B cell (primary cell): ENCODE measurements at regions not wholly inside any gene's neighbourhood (a gene's known extent, or its start where the extent isn't known, plus 50 kb on each side); places are given as distances from the start of the nearest gene placed in this dataset.

Source experiments
- ATAC-seq: fragments of 200-7000 bp; cut with Tn5 transposase; one replicate; pipeline ENCODE4 v1.10.0; 2021; ENCODE audit warnings: low read depth, mild to moderate bottlenecking, moderate number of reproducible peaks, moderate library complexity
- CTCF ChIA-PET: fragments of 350-600 bp; sonication (Branson Sonifier 250); formaldehyde crosslinking; loops from one replicate; lab custom pipeline; 2021; ENCODE audit warnings: antibody characterized with exemption, inconsistent platforms; lab: Charles Lee
- POLR2A ChIA-PET: fragments of 350-600 bp; sonication (Branson Sonifier 250); formaldehyde crosslinking; loops from one replicate; lab custom pipeline; 2021; ENCODE audit warnings: antibody characterized with exemption; lab: Charles Lee
- DNase-seq: peaks from one replicate; pipeline ENCODE4 v3.0.0; 2013
- H2AFZ ChIP-seq: 2 replicates; pipeline ENCODE4 v1.6.1; 2012; ENCODE audit warnings: mild to moderate bottlenecking, low read depth, low read length; ENCODE audit not compliant: insufficient read depth, poor library complexity, severe bottlenecking
- H3K27ac ChIP-seq, 2 donors: 1 replicate in 1 of 2; 2 replicates in 1 of 2; pipeline ENCODE4 v1.5.1; 2012 to 2013; ENCODE audit warnings: low read length in 2 of 2, mild to moderate bottlenecking in 2 of 2, moderate library complexity in 1 of 2
- H3K27me3 ChIP-seq, 4 experiments: fragments of 200-600 bp in 1 of 4; sonication (generic) in 1 of 4; replicated peaks in 1 of 4; 1 replicate in 2 of 4; 2 replicates in 2 of 4; pipeline versions ENCODE4 v1.6.1 to v1.7.0; 2013 to 2016; ENCODE audit warnings: low read length in 3 of 4, mild to moderate bottlenecking in 2 of 4, mixed read lengths in 1 of 4, moderate library complexity in 1 of 4; ENCODE audit not compliant: insufficient read depth in 4 of 4, control insufficient read depth in 3 of 4; ENCODE audit errors: control extremely low read depth in 1 of 4
- H3K36me3 ChIP-seq, 2 experiments: replicated peaks in 1 of 2; 1 replicate in 1 of 2; 2 replicates in 1 of 2; pipeline versions ENCODE4 v1.6.1 to v1.7.1; 2013; ENCODE audit warnings: low read length in 1 of 2; ENCODE audit not compliant: insufficient read depth in 2 of 2, control insufficient read depth in 1 of 2; ENCODE audit errors: control extremely low read depth in 1 of 2, extremely low read depth in 1 of 2
- H3K4me1 ChIP-seq, 2 donors: fragments of 200-600 bp in 1 of 2; sonication (generic) in 1 of 2; 1 replicate in 1 of 2; 2 replicates in 1 of 2; pipeline versions ENCODE4 v1.5.1 to v1.6.1; 2013 to 2017; ENCODE audit warnings: low read length in 2 of 2; ENCODE audit not compliant: control insufficient read depth in 2 of 2, insufficient read depth in 2 of 2
- H3K4me2 ChIP-seq: replicated peaks from 2 replicates; pipeline ENCODE3; 2012; ENCODE audit warnings: mild to moderate bottlenecking, low read depth, low read length; ENCODE audit not compliant: poor library complexity, severe bottlenecking
- H3K4me3 ChIP-seq, 5 experiments: fragments of 200-600 bp in 1 of 5; sonication (generic) in 1 of 5; 1 replicate in 3 of 5; 2 replicates in 2 of 5; pipeline versions ENCODE4 v1.5.1 to v1.7.0; 2011 to 2016; ENCODE audit warnings: low read length in 4 of 5, mild to moderate bottlenecking in 4 of 5, low read depth in 2 of 5, control low read depth in 1 of 5, moderate library complexity in 1 of 5; ENCODE audit not compliant: insufficient read depth in 1 of 5; ENCODE audit errors: control extremely low read depth in 1 of 5, extremely low read depth in 1 of 5
- H3K79me2 ChIP-seq: fragments of 200-600 bp; sonication (generic); one replicate; pipeline ENCODE4 v1.6.0; 2016; ENCODE audit warnings: low read length; ENCODE audit not compliant: control insufficient read depth, insufficient read depth
- H3K9ac ChIP-seq: fragments of 200-600 bp; sonication (generic); 2 replicates; pipeline ENCODE4 v1.6.1; 2017; ENCODE audit warnings: mild to moderate bottlenecking, low read length, moderate library complexity
- H3K9me3 ChIP-seq, 3 donors: one replicate each; pipeline versions ENCODE4 v1.6.1 to v1.7.1; 2013; ENCODE audit warnings: low read length in 2 of 3; ENCODE audit not compliant: control insufficient read depth in 2 of 3, insufficient read depth in 1 of 3; ENCODE audit errors: control extremely low read depth in 1 of 3
- H4K20me1 ChIP-seq: 2 replicates; pipeline ENCODE4 v1.6.0; 2012; ENCODE audit warnings: mild to moderate bottlenecking, low read length; ENCODE audit not compliant: insufficient read depth, control insufficient read depth, poor library complexity, severe bottlenecking
- H3K27ac Mint-ChIP-seq: one replicate; pipeline ENCODE4 v1.8.0; 2021; ENCODE audit warnings: mixed read lengths
- H3K27me3 Mint-ChIP-seq: one replicate; pipeline ENCODE4 v1.8.0; 2021; ENCODE audit warnings: mixed read lengths
- H3K4me1 Mint-ChIP-seq: one replicate; pipeline ENCODE4 v1.8.0; 2021; ENCODE audit warnings: mixed read lengths
- H3K4me3 Mint-ChIP-seq: one replicate; pipeline ENCODE4 v1.8.0; 2021; ENCODE audit warnings: mixed read lengths
- H3K9me3 Mint-ChIP-seq: one replicate; pipeline ENCODE4 v1.8.0; 2022; ENCODE audit warnings: mixed read lengths; ENCODE audit not compliant: insufficient read depth
- EZH2 ChIP-seq: IDR thresholded peaks from 2 replicates; pipeline ENCODE4 v1.6.1; 2012; ENCODE audit warnings: borderline replicate concordance, low read depth, mild to moderate bottlenecking, moderate library complexity, low read length; ENCODE audit not compliant: insufficient read depth, poor library complexity, severe bottlenecking
- WGBS: methylation state at CpG from one replicate; pipeline ENCODE4 v1.1.5; 2013; ENCODE audit warnings: missing lambda C conversion rate; ENCODE audit not compliant: insufficient coverage; 5-methylcytosine and 5-hydroxymethylcytosine counted together
- intact Hi-C: fragments of 100-400 bp; cut with micrococcal nuclease; formaldehyde crosslinking; loops from one replicate; pipeline ENCODE4 v1.10.0; 2022
- TF ChIP-seq, protein P1 (sequence below): fragments of 200-600 bp; IDR thresholded peaks from one replicate; pipeline ENCODE4 v1.8.0; 2022; ENCODE audit warnings: antibody characterized with exemption, mild to moderate bottlenecking

GRCh38 chr12:13887779-13888388 is 93.5 kb downstream of the GRIN2B start:
- H3K4me3 ChIP-seq: no peak overlapping the region
- no peaks in the 10 kb centered on the region for H3K4me1 ChIP-seq
- intact Hi-C loops: no loop called here
- DNase-seq: no peak
- H3K79me2 ChIP-seq: no peaks in the 10 kb centered on the region
- WGBS: 87% methylated on average over 2 of the region's 8 CpGs
- Mint-ChIP-seq H3K27me3 (peaks cover 49% of the 10 kb centered on the region), H3K9me3 (peaks cover under 1% of the 10 kb centered on the region), H3K27ac (no peak overlapping the region), H3K4me1 (no peaks in the 10 kb centered on the region), H3K4me3 (no peak overlapping the region)
- H2AFZ ChIP-seq: no peak overlapping the region
- TF ChIP-seq, protein P1, sequence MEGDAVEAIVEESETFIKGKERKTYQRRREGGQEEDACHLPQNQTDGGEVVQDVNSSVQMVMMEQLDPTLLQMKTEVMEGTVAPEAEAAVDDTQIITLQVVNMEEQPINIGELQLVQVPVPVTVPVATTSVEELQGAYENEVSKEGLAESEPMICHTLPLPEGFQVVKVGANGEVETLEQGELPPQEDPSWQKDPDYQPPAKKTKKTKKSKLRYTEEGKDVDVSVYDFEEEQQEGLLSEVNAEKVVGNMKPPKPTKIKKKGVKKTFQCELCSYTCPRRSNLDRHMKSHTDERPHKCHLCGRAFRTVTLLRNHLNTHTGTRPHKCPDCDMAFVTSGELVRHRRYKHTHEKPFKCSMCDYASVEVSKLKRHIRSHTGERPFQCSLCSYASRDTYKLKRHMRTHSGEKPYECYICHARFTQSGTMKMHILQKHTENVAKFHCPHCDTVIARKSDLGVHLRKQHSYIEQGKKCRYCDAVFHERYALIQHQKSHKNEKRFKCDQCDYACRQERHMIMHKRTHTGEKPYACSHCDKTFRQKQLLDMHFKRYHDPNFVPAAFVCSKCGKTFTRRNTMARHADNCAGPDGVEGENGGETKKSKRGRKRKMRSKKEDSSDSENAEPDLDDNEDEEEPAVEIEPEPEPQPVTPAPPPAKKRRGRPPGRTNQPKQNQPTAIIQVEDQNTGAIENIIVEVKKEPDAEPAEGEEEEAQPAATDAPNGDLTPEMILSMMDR: no peak
- no peak for TF ChIP-seq EZH2
- no peaks in the 10 kb centered on the region for H3K9me3 ChIP-seq
- ChIA-PET CTCF (interaction anchor here (1.3 kb wide), 1 partner anchor 280 kb away, joined by 4 read pairs; no protein-coding TSS in a partner anchor), POLR2A (interaction anchor here (0.7 kb wide), 1 partner anchor 1407 kb away, joined by 3 read pairs; no protein-coding TSS in a partner anchor)
- peaks cover 0 to 6% (median 0%) of the 10 kb centered on the region in 4 experiments for H3K27me3 ChIP-seq
- H3K4me2 ChIP-seq: no peak overlapping the region
- no peak for ATAC-seq
- H3K27ac ChIP-seq: no peak overlapping the region
- H3K36me3 ChIP-seq: no peaks in the 10 kb centered on the region
- H4K20me1 ChIP-seq: no peaks in the 10 kb centered on the region
- H3K9ac ChIP-seq: no peak overlapping the region

GRCh38 chr12:13882176-13882575 is 99.2 kb downstream of the GRIN2B start:
- Mint-ChIP-seq H3K27ac (no peak overlapping the region), H3K4me1 (no peaks in the 10 kb centered on the region), H3K27me3 (peaks cover 33% of the 10 kb centered on the region), H3K4me3 (no peak overlapping the region), H3K9me3 (peaks cover 2% of the 10 kb centered on the region)
- TF ChIP-seq, protein P1: no peak
- no peak for TF ChIP-seq EZH2
- no peak for ATAC-seq
- no peaks in the 10 kb centered on the region for H3K36me3 ChIP-seq
- H3K4me3 ChIP-seq: no peak overlapping the region
- H3K4me2 ChIP-seq: no peak overlapping the region
- no peaks in the 10 kb centered on the region for H3K79me2 ChIP-seq
- no peaks in the 10 kb centered on the region for H4K20me1 ChIP-seq
- H3K27me3 ChIP-seq: no peaks in the 10 kb centered on the region
- intact Hi-C loops: no loop called here
- POLR2A ChIA-PET: no interaction called here
- CTCF ChIA-PET: no interaction called here
- DNase-seq: no peak
- no peaks in the 10 kb centered on the region for H3K4me1 ChIP-seq
- H3K27ac ChIP-seq: no peak overlapping the region
- H2AFZ ChIP-seq: no peak overlapping the region
- no peaks in the 10 kb centered on the region for H3K9me3 ChIP-seq
- WGBS: no CpG with 5 or more reads among the region's 4 CpGs
- H3K9ac ChIP-seq: no peak overlapping the region
